A549 (cell line): ENCODE measurements at regions not wholly inside any gene's neighbourhood (a gene's known extent, or its start where the extent isn't known, plus 50 kb on each side); places are given as distances from the start of the nearest gene placed in this dataset.

Source experiments
- ATAC-seq, 2 experiments: fragments of 200-7000 bp in 1 of 2; fragments of >200 bp in 1 of 2; cut with Nextera tagmentation in 1 of 2; cut with Tn5 transposase in 1 of 2; 3 replicates each; pipeline versions ENCODE4 v1.8.0 to v1.9.1; 2018 to 2020; ENCODE audit warnings: mild to moderate bottlenecking in 1 of 2, moderate library complexity in 1 of 2
- CTCF ChIA-PET: fragments of 300-600 bp; sonication (Branson Sonifier 250); formaldehyde crosslinking; extraction: SDS; loops from one replicate; lab custom pipeline; 2021; ENCODE audit warnings: antibody characterized with exemption, inconsistent platforms; lab: Yijun Ruan, JAX
- POLR2A ChIA-PET: fragments of 350-600 bp; formaldehyde crosslinking; extraction: SDS; loops from one replicate; lab custom pipeline; 2021; ENCODE audit warnings: antibody characterized with exemption, inconsistent platforms; lab: Yijun Ruan, JAX
- DNase-seq, 2 experiments: peaks; one replicate each; pipeline versions ENCODE4 v3.0.0 to v3.0.0-alpha.2; 2011 to 2016; ENCODE audit warnings: low read depth in 1 of 2, low spot score in 1 of 2
- FAIRE-seq: peaks from 2 replicates; lab custom pipeline; 2011; peaks lifted over from hg19 to GRCh38; lab: Jason Lieb, UNC
- H3K27ac ChIP-seq, 2 experiments: fragments of >200 bp; sonication (Bioruptor Twin); formaldehyde crosslinking; 3 replicates each; pipeline ENCODE4 v1.5.1; 2016 to 2017
- H3K4me1 ChIP-seq: fragments of >200 bp; sonication (Bioruptor Twin); formaldehyde crosslinking; 3 replicates; pipeline ENCODE4 v1.6.1; 2016
- H3K4me2 ChIP-seq: fragments of >200 bp; sonication (Bioruptor Twin); formaldehyde crosslinking; 3 replicates; pipeline ENCODE4 v1.6.1; 2016
- H3K4me3 ChIP-seq: fragments of >200 bp; sonication (Bioruptor Twin); formaldehyde crosslinking; 3 replicates; pipeline ENCODE4 v1.5.1; 2016
- H3K9me3 ChIP-seq: fragments of >200 bp; sonication (Bioruptor Twin); formaldehyde crosslinking; 3 replicates; pipeline ENCODE4 v1.6.1; 2016
- BCL3 ChIP-seq: fragments of >200 bp; sonication (Bioruptor Twin); formaldehyde crosslinking; IDR thresholded peaks from 3 replicates; pipeline ENCODE4 v1.6.1; 2016
- BHLHE40 ChIP-seq: IDR thresholded peaks from 2 replicates; pipeline ENCODE4 v1.6.1; 2012; ENCODE audit warnings: low read depth, low read length, inconsistent platforms
- CHD2 ChIP-seq: fragments of 150-350 bp; IDR thresholded peaks from 2 replicates; pipeline ENCODE4 v1.6.1; 2014; ENCODE audit warnings: low read length; ENCODE audit not compliant: partially characterized antibody
- E2F6 ChIP-seq: IDR thresholded peaks from 2 replicates; pipeline ENCODE4 v1.6.1; 2012; ENCODE audit warnings: low read depth, borderline replicate concordance
- EHF ChIP-seq: fragments of 250-450 bp; sonication (Bioruptor Pico); IDR thresholded peaks from 2 replicates; pipeline ENCODE4 v1.5.0; 2020; ENCODE audit warnings: mild to moderate bottlenecking
- EHMT2 ChIP-seq: fragments of 200-600 bp; sonication (generic); IDR thresholded peaks from 2 replicates; pipeline ENCODE4 v1.6.1; 2016; ENCODE audit warnings: antibody characterized with exemption, low read depth, mild to moderate bottlenecking, moderate library complexity
- ELK1 ChIP-seq: fragments of 150-350 bp; IDR thresholded peaks from 2 replicates; pipeline ENCODE4 v1.6.1; 2014; ENCODE audit warnings: low read depth, mild to moderate bottlenecking, low read length
- EP300 ChIP-seq, 2 experiments: fragments of >200 bp; sonication (Bioruptor Twin); formaldehyde crosslinking; IDR thresholded peaks; 2 replicates in 1 of 2; 3 replicates in 1 of 2; pipeline ENCODE4 v1.6.1; 2016 to 2017
- HOXA7 ChIP-seq: fragments of 250-450 bp; sonication (Bioruptor Pico); IDR thresholded peaks from 2 replicates; pipeline ENCODE4 v1.5.0; 2020; ENCODE audit warnings: mild to moderate bottlenecking, moderate library complexity
- KDM1A ChIP-seq: fragments of 200-600 bp; sonication (generic); IDR thresholded peaks from 2 replicates; pipeline ENCODE4 v1.6.1; 2016; ENCODE audit warnings: low read depth, mild to moderate bottlenecking
- MAX ChIP-seq: IDR thresholded peaks from 2 replicates; pipeline ENCODE4 v1.6.1; 2012
- PBX3 ChIP-seq: IDR thresholded peaks from 2 replicates; pipeline ENCODE4 v1.6.1; 2012
- POLR2A ChIP-seq: IDR thresholded peaks from 2 replicates; pipeline ENCODE4 v1.6.1; 2012; ENCODE audit warnings: mild to moderate bottlenecking, low read length
- POLR2AphosphoS2 ChIP-seq: conservative IDR thresholded peaks from 2 replicates; pipeline ENCODE4 v1.6.1; 2012; ENCODE audit warnings: low read length, improper control_type of control experiment, inconsistent platforms
- RFX5 ChIP-seq: fragments of 450-650 bp; IDR thresholded peaks from 2 replicates; pipeline ENCODE4 v1.7.1; 2014; ENCODE audit warnings: antibody characterized with exemption, mild to moderate bottlenecking, moderate library complexity
- TFCP2L1 ChIP-seq: fragments of 250-450 bp; sonication (Bioruptor Pico); IDR thresholded peaks from 2 replicates; pipeline ENCODE4 v1.5.0; 2021; ENCODE audit warnings: mild to moderate bottlenecking
- TP53 ChIP-seq: fragments of 250-450 bp; sonication (Bioruptor Pico); IDR thresholded peaks from 2 replicates; pipeline ENCODE4 v1.5.0; 2021; ENCODE audit warnings: mild to moderate bottlenecking, moderate library complexity
- USF2 ChIP-seq: fragments of 450-650 bp; IDR thresholded peaks from 2 replicates; pipeline ENCODE4 v1.6.1; 2014; ENCODE audit warnings: antibody characterized with exemption
- ZFP36 ChIP-seq: fragments of 450-650 bp; IDR thresholded peaks from 2 replicates; pipeline ENCODE4 v1.6.1; 2014; ENCODE audit warnings: borderline replicate concordance; ENCODE audit not compliant: partially characterized antibody
- ZNF302 ChIP-seq: fragments of 250-450 bp; sonication (Bioruptor Pico); IDR thresholded peaks from 2 replicates; pipeline ENCODE4 v1.9.0; 2021; ENCODE audit warnings: inconsistent platforms, mild to moderate bottlenecking, moderate library complexity
- ZSCAN20 ChIP-seq: fragments of 250-450 bp; sonication (Bioruptor Pico); IDR thresholded peaks from 2 replicates; pipeline ENCODE4 v1.8.0; 2022; ENCODE audit warnings: mild to moderate bottlenecking, moderate library complexity
- WGBS: methylation state at CpG from one replicate; pipeline ENCODE4 v1.1.6; 2017; ENCODE audit errors: missing lambda C conversion rate; 5-methylcytosine and 5-hydroxymethylcytosine counted together

GRCh38 chr11:10909141-10909883 lies 51.5 kb upstream of the ZBED5 start:
- ATAC-seq (peak; percentile 44 to 64; a peak in 4 of 6 replicates), DNase-seq (no peak), FAIRE-seq (no peak)
- Histone ChIP-seq H3K4me1 (peaks cover 27% of the 10 kb centered on the region), H3K9me3 (no peaks in the 10 kb centered on the region), H3K4me3 (no peak overlapping the region), H3K4me2 (0 out of 3 replicates have a peak overlapping the region, but pooled peaks have one; percentile 7), H3K27ac (peak overlapping the region in 1 of 2 experiments; percentile 35; a peak in 3 of 6 replicates)
- CTCF ChIA-PET: interaction anchor here (0.6 to 2.5 kb wide), 6 partner anchors 16 to 879 kb away, joined by 3 to 9 read pairs (median 5); no protein-coding TSS in a partner anchor
- TF ChIP-seq EP300 (IDR thresholded peaks at IDR 0.05) (no peak), BCL3 (no peak), BHLHE40 (no peak), EHF (no peak), KDM1A (no peak), MAX (peak; percentile 69; the same call in 1 of the 2 replicates), E2F6 (0 out of 2 replicates have a peak, but pooled peaks have one; percentile 34), ZSCAN20 (CRISPR knock-in tag) (no peak)
- WGBS: 74% methylated on average over 8 of the region's 8 CpGs
- POLR2A ChIA-PET: interaction anchor here (1.5 to 2.2 kb wide), 2 partner anchors 51 to 100 kb away, joined by 6 to 9 read pairs; partner anchors contain the start of genes EIF4G2 and ZBED5

- peak in 1 of 2 experiments; percentile 35 for DNase-seq
These were observed 50.5 kb upstream of the ZBED5 start for GRCh38 chr11:10908215-10908951.

More at GRCh38 chr11:10908215-10908951, 50.5 kb upstream of the ZBED5 start:
- 95% methylated on average over 8 of the region's 8 CpGs for WGBS
- no peak for ATAC-seq
- Histone ChIP-seq H3K4me3 (no peak overlapping the region), H3K9me3 (no peaks in the 10 kb centered on the region), H3K4me2 (peak overlapping the region; percentile 7; the same call in 1 of the 3 replicates), H3K27ac (peak overlapping the region; percentile 23 to 35; a peak in 4 of 6 replicates), H3K4me1 (peaks cover 27% of the 10 kb centered on the region)
- ChIA-PET CTCF (interaction anchor here (1.0 to 2.4 kb wide), 4 partner anchors 13 to 120 kb away, joined by 4 to 8 read pairs (median 4); no protein-coding TSS in a partner anchor), POLR2A (interaction anchor here (1.5 to 2.9 kb wide), 3 partner anchors 50 to 100 kb away, joined by 6 to 32 read pairs (median 9); partner anchors contain the start of genes EIF4G2 and ZBED5)
- no peak for TF ChIP-seq POLR2AphosphoS2
- no peak for TF ChIP-seq POLR2A
- TF ChIP-seq CHD2: no peak
- no peak for TF ChIP-seq ELK1
- TF ChIP-seq EHF: no peak
- TF ChIP-seq HOXA7: no peak
- no peak for TF ChIP-seq USF2
- TF ChIP-seq ZNF302 (CRISPR knock-in tag): no peak
- no peak for TF ChIP-seq RFX5
- TF ChIP-seq TFCP2L1 (CRISPR knock-in tag): no peak
- no peak for TF ChIP-seq PBX3
- TF ChIP-seq TP53 (CRISPR knock-in tag): no peak
- no peak for TF ChIP-seq ZFP36
- TF ChIP-seq EHMT2: no peak
- no peak for FAIRE-seq
